ENCODE measurements at regions not wholly inside any gene's neighbourhood (a gene's known extent, or its start where the extent isn't known, plus 50 kb on each side); places are given as distances from the start of the nearest gene placed in this dataset.

DNA sequence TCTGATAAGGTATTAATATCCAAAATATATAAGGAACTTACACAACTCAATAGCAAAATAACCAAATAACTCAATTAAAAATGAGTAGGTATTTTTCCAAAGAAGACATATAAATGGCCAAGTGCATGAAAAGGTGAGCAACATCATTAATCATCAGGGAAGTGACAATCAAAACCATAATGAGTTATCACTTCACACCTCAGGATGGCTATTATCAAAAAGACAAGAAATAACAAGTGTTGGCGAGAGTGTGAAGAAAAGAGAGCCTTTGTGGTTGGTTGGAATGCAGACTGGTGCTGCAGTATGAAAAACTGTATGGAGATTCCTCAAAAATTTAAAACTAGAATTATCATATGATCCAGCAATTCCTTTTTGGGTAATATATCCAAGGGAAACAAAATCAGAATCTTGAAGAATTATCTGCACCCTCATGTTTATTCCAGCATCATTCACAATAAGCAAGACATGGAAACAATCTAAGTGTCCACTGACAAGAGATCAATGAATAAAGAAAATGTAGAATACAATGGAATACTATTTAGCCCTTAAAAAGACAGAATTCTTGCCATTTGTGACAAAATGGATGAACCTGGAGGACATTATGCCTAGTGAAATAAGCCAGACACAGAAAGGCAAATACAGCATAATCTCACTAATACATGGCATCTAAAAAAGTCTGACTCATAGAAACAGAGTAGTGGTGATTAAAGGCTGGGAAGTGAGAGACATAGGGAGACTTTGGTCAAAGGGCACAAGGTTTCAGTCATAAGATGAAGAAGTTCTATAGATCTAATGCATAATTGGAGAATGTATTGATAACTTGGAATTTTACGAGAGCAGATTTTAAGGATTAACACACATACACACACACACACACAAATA, 175.6 kb downstream of the FOXA2 start:
- TF ChIP-seq RFX5 (IDR thresholded peaks at IDR 0.05; ENCODE audit: low read depth, low read length) (no peak), JUND (CRISPR knock-in tag; IDR thresholded peaks at IDR 0.05) (no peak), ZNF24 (IDR thresholded peaks at IDR 0.05) (no peak), REST (IDR thresholded peaks at IDR 0.05; ENCODE audit: borderline replicate concordance in 1 of 2, low read depth in 1 of 2, low read length in 2 of 2) (no peak), HNRNPH1 (optimal IDR thresholded peaks at IDR 0.05; ENCODE audit: low read depth, low read length) (no peak), YEATS2 (CRISPR knock-in tag; IDR thresholded peaks at IDR 0.05; ENCODE audit: borderline replicate concordance) (no peak), CTCF (CRISPR knock-in tag; IDR thresholded peaks at IDR 0.05) (no peak), ZNF329 (CRISPR knock-in tag; IDR thresholded peaks at IDR 0.05; ENCODE audit: low read depth) (no peak), BCL3 (CRISPR knock-in tag; IDR thresholded peaks at IDR 0.05) (no peak), SIN3A (IDR thresholded peaks at IDR 0.05; ENCODE audit: borderline replicate concordance, low read depth, low read length) (no peak), HES4 (CRISPR knock-in tag; IDR thresholded peaks at IDR 0.05; ENCODE audit: borderline replicate concordance) (no peak), ZNF530 (CRISPR knock-in tag; IDR thresholded peaks at IDR 0.05; ENCODE audit: low read depth) (no peak)

Measured in HepG2 (cell line).